Heart right ventricle (tissue), 16 donors: ENCODE measurements at regions not wholly inside any gene's neighbourhood (a gene's known extent, or its start where the extent isn't known, plus 50 kb on each side); places are given as distances from the start of the nearest gene placed in this dataset.

ENCODE experiments used
- ATAC-seq, 8 donors: fragments of 200-7000 bp; cut with Tn5 transposase; one replicate each; pipeline ENCODE4 v1.9.1; 2020; ENCODE audit warnings: mild to moderate bottlenecking in 8 of 8, moderate library complexity in 8 of 8, moderate number of reproducible peaks in 1 of 8
- DNase-seq, 2 donors: peaks; one replicate each; pipeline ENCODE4 v3.0.0-alpha.2; 2020
- H3K27ac ChIP-seq, 10 donors: fragments of 200-600 bp; sonication (generic) in 2 of 10; one replicate each; pipeline versions ENCODE4 v1.5.0 to v1.8.0; 2020 to 2022; ENCODE audit warnings: mild to moderate bottlenecking in 3 of 10
- H3K27me3 ChIP-seq, 7 donors: fragments of 200-600 bp; one replicate each; pipeline ENCODE4 v1.8.0; 2021 to 2022; ENCODE audit warnings: mild to moderate bottlenecking in 2 of 7
- H3K36me3 ChIP-seq, 9 donors: fragments of 200-600 bp; sonication (generic) in 1 of 9; one replicate each; pipeline versions ENCODE4 v1.5.0 to v1.8.0; 2020 to 2022; ENCODE audit warnings: mild to moderate bottlenecking in 2 of 9
- H3K4me1 ChIP-seq, 9 donors: fragments of 200-600 bp; sonication (generic) in 1 of 9; one replicate each; pipeline versions ENCODE4 v1.5.0 to v1.8.0; 2020 to 2022; ENCODE audit warnings: mild to moderate bottlenecking in 4 of 9
- H3K4me3 ChIP-seq, 10 donors: fragments of 200-600 bp; sonication (generic) in 2 of 10; one replicate each; pipeline versions ENCODE4 v1.5.0 to v1.8.0; 2020 to 2022; ENCODE audit warnings: mild to moderate bottlenecking in 7 of 10, moderate library complexity in 2 of 10
- H3K9me3 ChIP-seq, 11 donors: fragments of 200-600 bp in 10 of 11; sonication (generic) in 2 of 11; one replicate each; pipeline versions ENCODE4 v1.5.0 to v1.8.0; 2013 to 2022; ENCODE audit warnings: mild to moderate bottlenecking in 2 of 11, control low read depth in 1 of 11, moderate library complexity in 1 of 11
- CTCF ChIP-seq, 9 donors: fragments of 200-600 bp; sonication (generic) in 2 of 9; IDR thresholded peaks; one replicate each; pipeline versions ENCODE4 v1.5.0 to v1.8.0; 2021 to 2022; ENCODE audit warnings: antibody characterized with exemption in 9 of 9, mild to moderate bottlenecking in 5 of 9, moderate library complexity in 1 of 9
- WGBS, 2 donors: extraction: QIAGEN DNeasy Blood & Tissue Kit; methylation state at CpG; one replicate each; pipeline ENCODE4 v1.1.7; 2013; ENCODE audit warnings: inconsistent platforms in 1 of 2; 5-methylcytosine and 5-hydroxymethylcytosine counted together
- intact Hi-C, 10 donors: fragments of 100-400 bp; cut with DNase I; formaldehyde crosslinking; loops; one replicate each; pipeline versions ENCODE4 v1.11.1 to v1.14.2; 2022
- donor health status: Arrhythmogenic right ventricular cardiomyopathy.
- donor health status: ischemic (EF 13 %, LVEDD 7.1; RV severe dilation, severe dysfunction).
- donor health status: healthy with polysubstance abuse.
- donor health status: DM: no; HTN: yes; CAD: no.
- donor health status: DM: no; HTN: no; CAD: no.
- donor health status: ischemic (EF 25% LVEDD 6.9; RV normal size, moderate dysfunction).
- donor health status: ischemic (EF 25% LVEDD 5.7; RV mildly dilated, moderate dysfunction).
- donor health status: healthy.
- donor health status: DM: yes; HTN: yes; CAD: no.
- donor health status: Ischemic cardiomyopathy.
- donor health status: ischemic (EF 35%, LVEDD 5.7; RV mildly dilated, moderate dysfunction).
- donor health status: nonischemic (EF 11% LVEDD 7.7; RV severe dilation, severe dysfunction).
- donor health status: DM: yes; HTN: yes; CAD: no.
- donor health status: PGD.
- donor health status: ischemic (EF 29% LVEDD 5.4; RV normal size, mild dysfunction).
- donor health status: nonischemic (EF 23%, LVEDD 6.1; RV moderate dilation, normal function).

- Histone ChIP-seq H3K36me3 (no peaks in the 10 kb centered on the region), H3K9me3 (peaks cover 0 to 36% (median 8%) of the 10 kb centered on the region in 11 donors), H3K4me1 (peaks cover 0 to 6% (median 0%) of the 10 kb centered on the region in 9 donors), H3K27me3 (no peaks in the 10 kb centered on the region), H3K27ac (no peak overlapping the region), H3K4me3 (no peak overlapping the region)
- no peak for TF ChIP-seq CTCF (IDR thresholded peaks at IDR 0.05)
- ATAC-seq: no peak
- DNase-seq: no peak
- 91 to 92% methylated on average over 1 of the region's 1 CpG for WGBS, 2 donors
- intact Hi-C loops: no loop called here
These were observed 121.6 kb upstream of the MED13L start for GRCh38 chr12:116399055-116399454.

- peaks cover 0 to 10% (median 0%) of the 10 kb centered on the region in 9 donors for H3K4me1 ChIP-seq
- H3K27ac ChIP-seq: peak overlapping the region in 1 of 10 donors; percentile 29
- no peak for DNase-seq
- intact Hi-C loops: no loop called here
- H3K4me3 ChIP-seq: no peak overlapping the region
- TF ChIP-seq CTCF (IDR thresholded peaks at IDR 0.05): no peak
- peaks cover 0 to 36% (median 8%) of the 10 kb centered on the region in 11 donors for H3K9me3 ChIP-seq
- no peaks in the 10 kb centered on the region for H3K27me3 ChIP-seq
- H3K36me3 ChIP-seq: no peaks in the 10 kb centered on the region
- peak in 3 of 8 donors; percentile 17 to 61 (median 49) for ATAC-seq
- WGBS, 2 donors: 77 to 84% methylated on average over 4 of the region's 4 CpGs
These were observed 123.3 kb upstream of the MED13L start for GRCh38 chr12:116400636-116401372.

GRCh38 chr12:116401565-116401964 is 124.1 kb upstream of the MED13L start:
- H3K4me3 ChIP-seq: no peak overlapping the region
- TF ChIP-seq CTCF (IDR thresholded peaks at IDR 0.05): no peak
- DNase-seq (no peak), ATAC-seq (no peak)
- H3K27me3 ChIP-seq: no peaks in the 10 kb centered on the region
- WGBS, 2 donors: 72 to 78% methylated on average over 3 of the region's 3 CpGs
- H3K9me3 ChIP-seq: peaks cover 0 to 35% (median 8%) of the 10 kb centered on the region in 11 donors
- H3K4me1 ChIP-seq: peaks cover 0 to 18% (median 4%) of the 10 kb centered on the region in 9 donors
- H3K36me3 ChIP-seq: no peaks in the 10 kb centered on the region
- intact Hi-C loops: no loop called here
- no peak overlapping the region for H3K27ac ChIP-seq

- ATAC-seq: no peak
- no peak overlapping the region for H3K27ac ChIP-seq
- no peak for DNase-seq
- H3K4me1 ChIP-seq: peaks cover 0 to 26% (median 6%) of the 10 kb centered on the region in 9 donors
- peaks cover 0 to 35% (median 8%) of the 10 kb centered on the region in 11 donors for H3K9me3 ChIP-seq
- intact Hi-C loops: no loop called here
- WGBS, 2 donors: 74 to 83% methylated on average over 11 of the region's 11 CpGs
- H3K27me3 ChIP-seq: no peaks in the 10 kb centered on the region
- no peak for TF ChIP-seq CTCF (IDR thresholded peaks at IDR 0.05)
- no peaks in the 10 kb centered on the region for H3K36me3 ChIP-seq
- H3K4me3 ChIP-seq: no peak overlapping the region
These were observed 124.9 kb upstream of the MED13L start for GRCh38 chr12:116402163-116402939.
